SK-N-MC (cell line): ENCODE measurements at regions not wholly inside any gene's neighbourhood (a gene's known extent, or its start where the extent isn't known, plus 50 kb on each side); places are given as distances from the start of the nearest gene placed in this dataset.

Experiments used
- EZH2 ChIP-seq: fragments of 200-600 bp; sonication (generic); IDR thresholded peaks from one replicate; pipeline ENCODE4 v1.6.1; 2017; ENCODE audit warnings: antibody characterized with exemption
- FOXP2 ChIP-seq: optimal IDR thresholded peaks from 2 replicates; pipeline ENCODE3; 2011; ENCODE audit warnings: mild to moderate bottlenecking, moderate library complexity; ENCODE audit not compliant: insufficient read depth; ENCODE audit errors: extremely low read length, control extremely low read depth
- POLR2AphosphoS5 ChIP-seq: IDR thresholded peaks from 2 replicates; pipeline ENCODE4 v1.6.1; 2012; ENCODE audit warnings: mild to moderate bottlenecking, low read depth, low read length, borderline replicate concordance

GRCh38 chr1:235022341-235022980, 106.2 kb downstream of the TOMM20 start:
- no peak for TF ChIP-seq POLR2AphosphoS5
- no peak for TF ChIP-seq EZH2
- no peak for TF ChIP-seq FOXP2
